Fibroblast of villous mesenchyme (primary cell): ENCODE measurements at regions not wholly inside any gene's neighbourhood (a gene's known extent, or its start where the extent isn't known, plus 50 kb on each side); places are given as distances from the start of the nearest gene placed in this dataset.

ENCODE experiments used
- DNase-seq: peaks from one replicate; pipeline ENCODE4 v3.0.0-alpha.2; 2010; ENCODE audit warnings: low read depth
- H3K4me3 ChIP-seq: 2 replicates; pipeline ENCODE4 v1.5.1; 2011; ENCODE audit warnings: low read depth, mild to moderate bottlenecking, low read length
- CTCF ChIP-seq: IDR thresholded peaks from 2 replicates; pipeline ENCODE4 v1.5.1; 2012; ENCODE audit warnings: low read depth, mild to moderate bottlenecking, low read length; ENCODE audit not compliant: insufficient read depth

DNA sequence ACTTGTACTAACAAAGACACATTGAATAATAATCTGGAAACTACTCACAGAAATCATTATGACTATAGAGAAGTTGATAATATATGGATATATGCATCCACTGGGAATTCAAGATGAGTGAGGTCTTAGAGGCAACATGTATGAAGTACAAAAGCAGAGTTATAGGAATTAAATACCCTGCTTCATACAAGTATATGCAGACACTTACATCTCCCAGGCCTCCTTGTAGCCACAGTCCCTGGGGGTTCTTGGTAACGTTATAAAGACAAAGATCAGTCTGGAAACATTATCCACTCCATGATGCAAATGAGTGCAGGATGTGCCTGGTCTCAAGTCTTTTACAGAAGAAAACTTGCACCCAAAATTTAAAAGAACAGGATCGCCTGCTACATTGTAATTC, 92.4 kb upstream of the ANXA1 start:
- no peak for TF ChIP-seq CTCF
- H3K4me3 ChIP-seq = no peak overlapping the region
- no peak for DNase-seq

DNA sequence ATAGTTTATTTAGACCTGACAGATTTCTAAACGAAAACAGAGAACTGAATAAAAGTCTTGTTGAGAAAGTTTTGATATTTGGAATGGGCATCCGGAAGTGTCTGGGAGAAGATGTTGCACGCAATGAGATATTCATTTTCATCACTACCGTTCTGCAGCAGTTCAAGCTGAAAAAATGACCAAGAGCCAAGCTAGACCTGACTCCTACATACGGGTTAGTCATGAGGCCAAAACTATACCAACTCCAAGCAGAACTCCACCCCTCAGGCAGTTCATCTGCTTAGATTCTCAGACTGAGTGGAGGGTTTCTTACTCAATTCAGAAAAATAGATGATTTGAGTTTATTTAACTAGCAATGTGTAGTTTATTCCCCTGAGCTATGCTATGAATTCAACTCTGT, 95.4 kb upstream of the ANXA1 start:
- DNase-seq = no peak
- no peak for TF ChIP-seq CTCF
- no peak overlapping the region for H3K4me3 ChIP-seq

- H3K4me3 ChIP-seq = no peak overlapping the region
- DNase-seq = no peak
- no peak for TF ChIP-seq CTCF
Measured at GRCh38 chr9:73054091-73054490, 97.6 kb upstream of the ANXA1 start.

DNA sequence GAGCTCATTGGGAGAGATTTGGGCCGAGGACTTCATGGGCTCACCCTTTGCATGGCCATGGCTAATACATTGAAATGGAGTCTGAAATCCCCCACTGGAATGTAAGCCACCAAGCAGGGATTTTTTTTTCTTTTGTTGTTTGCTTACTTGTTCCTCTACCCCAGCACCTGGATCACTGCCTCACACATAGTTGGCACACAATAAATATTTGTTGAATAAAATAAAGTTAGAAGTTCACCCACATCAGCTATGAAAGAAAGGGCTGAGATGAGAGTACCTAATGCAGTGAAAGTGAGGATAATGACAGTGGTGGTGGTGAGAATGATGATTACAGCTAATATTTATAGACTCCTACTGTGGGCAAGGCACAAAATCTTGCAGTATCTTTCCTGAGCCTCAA, 98.1 kb upstream of the ANXA1 start:
- H3K4me3 ChIP-seq = no peak overlapping the region
- no peak for TF ChIP-seq CTCF
- no peak for DNase-seq

DNA sequence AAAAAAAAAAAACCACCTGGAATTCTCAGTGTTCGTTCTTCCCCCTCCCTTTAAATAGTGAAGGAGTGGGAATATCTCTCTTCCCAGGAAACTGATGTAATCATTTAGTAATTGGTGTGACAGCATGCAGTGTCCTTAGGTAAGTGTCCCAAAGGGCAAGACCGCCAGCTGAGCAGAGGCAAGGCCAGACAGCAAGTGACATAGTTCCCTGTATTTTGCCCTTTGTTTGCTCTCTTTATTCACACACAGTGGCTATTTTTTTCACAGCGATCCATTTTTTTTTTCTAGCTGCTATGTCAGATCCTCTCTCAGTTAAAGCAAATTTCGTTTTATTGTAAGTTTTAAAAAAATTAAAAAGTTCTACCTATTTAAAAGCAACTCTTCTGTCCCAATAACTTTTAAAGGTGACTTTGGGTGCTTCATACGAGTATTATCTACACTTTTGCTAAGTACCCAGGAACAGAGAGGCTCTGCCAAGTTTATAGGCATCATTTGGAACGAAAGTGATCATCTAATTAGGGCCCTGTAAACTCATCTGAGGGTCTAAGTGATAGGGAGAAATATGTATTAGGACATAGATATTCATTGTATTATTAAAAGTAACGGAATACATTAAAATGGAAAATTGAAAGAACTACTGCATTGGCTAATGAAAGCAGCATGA, 98.2 kb upstream of the ALDH1A1 start:
- H3K4me3 ChIP-seq = no peak overlapping the region
- TF ChIP-seq CTCF = no peak
- DNase-seq = no peak

DNA sequence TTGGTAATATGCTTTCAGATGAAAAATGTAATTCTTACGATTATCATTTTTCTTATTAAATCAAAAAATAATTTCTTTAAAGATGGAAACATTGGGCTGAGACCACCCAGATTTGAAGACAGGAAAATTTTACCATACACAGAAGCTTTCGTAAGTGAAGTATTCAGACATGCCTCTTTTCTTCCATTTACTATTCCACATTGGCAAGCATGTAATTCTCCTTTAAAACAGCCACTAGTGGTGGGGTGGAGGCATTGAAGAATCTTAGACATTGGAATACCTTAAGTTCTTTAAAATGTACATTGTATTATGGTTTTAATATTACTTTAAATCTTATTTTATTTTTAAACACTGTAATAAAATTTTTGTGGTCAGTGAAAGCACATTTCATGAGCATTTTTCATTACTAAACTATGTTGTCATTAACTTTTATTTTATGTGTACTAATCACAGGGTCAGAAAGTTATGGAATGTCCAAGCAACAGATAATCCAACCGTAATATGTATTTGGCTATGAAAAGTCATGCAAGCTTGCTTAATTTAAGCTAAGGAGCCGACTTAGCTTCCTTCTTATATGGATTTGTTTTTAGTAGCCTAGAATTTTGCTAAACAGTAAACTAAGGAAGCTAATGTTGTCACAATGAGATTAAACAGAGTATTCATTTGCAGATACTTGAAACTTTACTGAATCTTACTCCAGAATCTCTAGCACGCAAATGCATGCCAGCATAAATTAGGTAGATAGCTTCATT, 97.4 kb upstream of the ALDH1A1 start:
- H3K4me3 ChIP-seq = no peak overlapping the region
- peak; percentile 89 for DNase-seq
- TF ChIP-seq CTCF = peak; percentile 34
